HG03521 (cell line): ENCODE measurements at regions not wholly inside any gene's neighbourhood (a gene's known extent, or its start where the extent isn't known, plus 50 kb on each side); places are given as distances from the start of the nearest gene placed in this dataset.
"Not testable (repeated sequence)": the region's sequence is repeated elsewhere in the genome, so short reads cannot be mapped to it uniquely, and the experiment has no call there.

Experiments
- ATAC-seq: cut with Tn5 transposase; IDR thresholded peaks from one replicate; pipeline ENCODE4 v1.9.1; 2021; ENCODE audit warnings: mild to moderate bottlenecking, moderate library complexity; ENCODE audit not compliant: unreplicated experiment

DNA sequence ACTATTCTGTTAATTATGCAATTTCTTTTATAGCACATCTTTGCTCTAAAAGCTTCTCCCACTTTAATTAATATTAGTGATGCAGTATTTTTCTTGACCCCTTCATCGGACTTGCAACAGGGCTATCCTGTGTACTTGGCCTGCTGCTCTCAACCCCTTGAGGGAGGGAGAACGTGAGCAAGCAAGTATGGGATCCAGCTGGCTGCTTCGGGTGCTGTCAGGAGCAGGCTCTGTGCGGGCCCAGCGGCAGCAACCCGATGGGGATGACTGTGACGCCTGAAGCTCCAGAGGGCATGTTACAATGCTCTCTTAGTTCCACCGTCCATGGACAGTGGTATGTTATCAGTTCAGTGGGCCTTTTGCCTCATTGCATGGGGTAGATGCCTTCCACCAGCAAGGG lies 519.8 kb upstream of the CITED2 start:
- no peak for ATAC-seq

GRCh38 chr6:139891471-139891870 lies 517.0 kb upstream of the CITED2 start:
- ATAC-seq, result no peak

- no peak for ATAC-seq
Measured at GRCh38 chr6:139888681-139889122, 514.3 kb upstream of the CITED2 start.

- no peak for ATAC-seq
Measured at GRCh38 chr6:139887275-139887674, 512.8 kb upstream of the CITED2 start.

DNA sequence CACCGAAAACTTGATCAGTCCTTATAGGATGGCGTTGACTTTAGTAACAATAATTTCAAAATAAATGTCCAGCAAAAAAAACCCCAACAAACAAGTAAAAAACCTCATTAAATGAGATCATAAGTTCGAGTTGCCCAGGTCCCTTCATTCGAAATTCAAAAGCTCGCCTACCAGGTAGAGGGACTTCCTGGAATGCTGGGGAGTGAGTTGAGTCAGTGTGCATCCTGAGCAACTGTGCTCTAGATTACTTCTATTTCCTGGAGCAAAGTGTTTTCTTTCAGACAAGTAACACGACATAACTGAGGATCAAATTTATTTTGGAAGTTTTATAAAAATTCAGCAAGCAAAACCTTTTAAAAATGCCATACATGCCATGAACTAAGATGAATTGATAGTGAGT lies 511.9 kb upstream of the CITED2 start:
- ATAC-seq, result no peak

DNA sequence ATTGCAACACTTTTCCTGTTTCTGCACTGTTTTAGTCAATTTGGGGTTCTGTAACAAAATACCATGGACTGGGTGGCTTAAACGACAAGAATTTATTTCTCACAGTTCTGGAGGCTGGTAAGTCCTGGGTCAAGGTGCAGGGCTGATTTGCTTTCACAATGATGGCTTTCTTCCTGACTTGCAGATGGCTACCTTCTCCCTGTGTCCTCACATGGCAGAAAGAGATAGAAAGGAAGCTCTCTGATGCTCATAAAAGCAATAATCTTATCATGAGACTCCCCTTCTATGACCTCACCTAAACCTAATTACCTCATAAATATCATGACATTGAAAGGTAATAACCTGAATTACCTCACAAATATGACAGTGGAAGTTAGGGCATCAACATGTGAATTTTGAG lies 511.5 kb upstream of the CITED2 start:
- ATAC-seq, result no peak

DNA sequence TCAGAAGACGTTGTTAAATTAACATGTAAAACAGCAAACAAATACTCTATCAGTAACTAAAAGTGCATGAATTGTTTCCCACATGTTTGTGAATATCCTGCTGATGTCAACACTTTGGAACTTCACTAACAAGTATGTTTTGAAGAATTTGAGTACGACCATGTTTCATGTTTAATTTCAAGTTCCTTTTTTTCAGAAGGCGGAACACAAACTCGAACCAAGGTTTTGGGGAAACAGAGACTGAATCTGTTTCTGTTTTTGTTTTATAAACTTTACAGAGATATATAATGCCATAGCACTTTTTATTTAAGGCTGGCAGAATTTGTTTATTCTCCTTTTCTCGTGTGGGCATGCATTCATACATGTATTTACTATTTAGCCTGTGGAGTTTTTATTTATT lies 509.3 kb upstream of the CITED2 start:
- no peak for ATAC-seq

GRCh38 chr6:139882977-139883728 lies 508.7 kb upstream of the CITED2 start:
- ATAC-seq, result no peak

- no peak for ATAC-seq
Measured at GRCh38 chr6:139882234-139882633, 507.8 kb upstream of the CITED2 start.

DNA sequence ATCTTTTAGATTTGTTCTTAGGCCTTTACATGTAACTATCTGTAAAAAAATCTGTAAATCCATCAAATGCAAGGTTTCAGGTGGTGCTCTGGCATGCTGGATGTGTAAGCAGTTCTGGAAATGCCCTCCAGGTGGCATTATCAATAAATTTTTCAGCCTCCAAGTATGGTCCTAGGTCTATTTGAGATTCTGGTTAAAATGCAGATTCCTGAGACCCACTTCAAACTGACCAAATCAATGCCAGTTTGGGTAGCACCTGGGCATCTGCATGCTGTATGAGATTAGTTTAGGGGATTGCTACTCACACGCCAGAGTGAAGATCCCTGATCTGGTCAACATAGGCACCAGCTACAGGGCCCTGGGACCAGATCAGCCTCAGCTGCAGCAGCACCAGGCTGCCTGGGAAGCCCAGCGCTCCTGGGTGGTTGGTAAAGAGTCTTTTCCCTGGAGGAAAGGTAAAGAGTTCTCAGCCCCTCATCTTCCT lies 507.3 kb upstream of the CITED2 start:
- ATAC-seq, result peak; percentile 82

DNA sequence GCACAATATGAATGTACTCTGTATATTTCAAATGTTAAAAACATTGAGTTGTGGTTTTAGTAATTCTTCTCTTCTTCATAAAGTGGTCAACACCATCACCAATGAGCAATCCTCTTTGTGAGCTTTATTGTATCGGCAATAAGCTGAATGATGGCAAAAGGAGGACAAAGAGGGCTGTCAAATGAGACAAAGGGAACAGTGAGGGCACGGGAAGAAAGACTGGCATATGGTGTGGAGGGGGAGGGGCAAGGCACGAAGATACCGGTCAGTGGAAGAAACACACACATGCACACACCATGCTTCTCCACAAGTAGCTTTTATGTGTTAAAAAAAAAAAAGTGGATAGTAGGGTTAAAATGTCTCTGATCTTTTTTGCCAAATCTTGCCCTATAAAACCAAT lies 506.8 kb upstream of the CITED2 start:
- no peak for ATAC-seq

GRCh38 chr6:139879823-139880356 lies 505.4 kb upstream of the CITED2 start:
- ATAC-seq, result no peak

DNA sequence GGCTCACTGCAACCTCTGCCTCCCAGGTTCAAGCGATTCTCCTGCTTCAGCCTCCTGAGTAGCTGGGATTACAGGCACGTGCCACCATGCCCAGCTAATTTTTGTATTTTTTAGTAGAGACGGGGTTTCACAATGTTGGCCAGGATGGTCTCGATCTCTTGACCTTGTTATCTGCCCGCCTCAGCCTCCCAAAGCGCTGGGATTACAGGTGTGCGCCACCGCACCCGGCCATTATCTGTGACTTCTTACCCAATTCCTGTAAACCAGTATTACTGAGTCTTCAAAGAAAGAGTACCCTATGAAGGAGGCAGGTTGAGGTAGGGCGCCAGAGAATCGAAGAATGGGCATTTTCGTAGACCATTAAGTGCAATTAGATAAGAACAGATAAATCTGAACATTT lies 504.8 kb upstream of the CITED2 start:
- not testable (repeated sequence) for ATAC-seq

- no peak for ATAC-seq
Measured at GRCh38 chr6:139877828-139878405, 503.5 kb upstream of the CITED2 start.

DNA sequence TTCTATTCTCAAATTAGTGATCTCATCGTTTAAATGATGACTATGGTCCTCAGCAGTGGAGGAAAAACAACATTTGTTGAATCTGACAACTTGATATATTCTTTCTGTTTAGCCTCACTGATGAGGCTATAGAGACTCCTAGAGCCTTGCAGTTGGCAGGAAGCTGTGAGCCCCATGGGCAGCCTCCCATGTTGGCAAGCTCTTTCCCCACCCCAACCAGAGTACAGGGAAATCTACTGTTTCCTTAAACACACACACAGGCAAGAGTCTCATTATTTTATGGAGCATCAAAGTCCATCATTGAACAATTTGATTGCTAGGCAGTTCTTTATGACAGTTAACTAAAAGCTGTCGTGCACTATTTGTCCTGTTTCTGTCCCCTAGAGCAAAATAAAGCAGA lies 498.2 kb upstream of the CITED2 start:
- ATAC-seq, result no peak

GRCh38 chr6:139871803-139872510 lies 497.5 kb upstream of the CITED2 start:
- ATAC-seq, result no peak

DNA sequence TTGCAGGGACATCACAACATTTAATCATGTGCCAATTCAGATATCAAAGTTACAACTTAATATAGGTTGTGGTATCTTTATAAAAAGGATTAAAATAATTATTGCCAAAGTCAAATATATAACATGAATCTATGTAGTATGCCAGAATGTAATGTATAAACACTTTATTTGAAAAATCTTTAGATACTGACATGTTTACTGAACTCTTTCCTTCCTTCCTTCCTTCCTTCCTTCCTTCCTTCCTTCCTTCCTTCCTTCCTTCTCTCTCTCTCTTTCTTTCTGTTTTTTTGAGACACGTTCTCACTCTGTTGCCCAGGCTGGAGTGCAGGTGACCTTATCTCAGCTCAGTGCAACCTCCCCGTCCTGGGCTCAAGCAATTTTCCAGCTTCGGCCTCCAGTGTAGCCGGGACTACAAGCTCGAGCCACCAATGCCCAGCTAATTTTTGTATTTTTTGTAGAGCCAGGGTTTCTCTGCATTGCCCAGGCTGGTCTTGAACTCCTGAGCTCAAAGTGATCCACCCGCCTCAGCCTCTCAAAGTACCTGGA lies 496.8 kb upstream of the CITED2 start:
- no peak for ATAC-seq

DNA sequence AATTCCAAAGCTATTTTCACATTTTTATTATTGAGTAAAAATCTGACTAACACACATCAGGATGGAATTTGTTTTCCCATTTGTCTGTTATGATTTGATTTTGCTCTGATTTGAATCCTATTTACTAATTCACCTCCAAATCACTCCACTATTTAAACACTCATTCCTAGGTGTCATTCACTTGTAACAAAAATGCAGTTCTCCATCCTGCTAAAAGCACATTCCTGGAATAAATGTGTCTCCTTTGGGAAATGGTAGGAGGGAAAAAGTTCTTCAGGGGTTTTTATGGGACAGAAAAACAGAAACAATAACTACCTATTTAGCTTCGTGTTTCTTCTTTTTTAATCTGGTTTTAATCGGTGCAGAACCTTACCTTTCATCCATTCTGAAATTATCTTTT lies 494.1 kb upstream of the CITED2 start:
- no peak for ATAC-seq

GRCh38 chr6:139863964-139864363 lies 489.5 kb upstream of the CITED2 start:
- ATAC-seq, result no peak

GRCh38 chr6:139863346-139863745 lies 488.9 kb upstream of the CITED2 start:
- ATAC-seq, result no peak

DNA sequence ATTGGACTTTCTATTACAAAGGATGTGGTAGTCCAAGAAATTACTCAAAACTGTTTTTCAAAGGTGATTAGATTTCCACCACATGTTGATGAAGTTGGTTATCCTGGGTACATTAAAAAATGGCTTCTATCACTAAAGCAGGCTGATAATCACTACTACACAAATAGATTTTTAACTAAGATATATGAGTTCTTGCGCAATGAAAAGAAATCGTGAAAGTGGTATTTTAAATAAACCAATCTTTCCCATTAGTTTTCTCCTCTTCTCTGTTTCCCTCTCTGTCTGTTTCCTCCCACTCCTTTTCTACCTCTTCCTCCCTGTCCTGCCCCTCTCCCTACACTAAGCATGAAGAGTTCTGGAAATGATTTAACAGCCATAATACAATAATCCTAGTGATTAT lies 487.9 kb upstream of the CITED2 start:
- ATAC-seq, result no peak
